Skeletal muscle cell (primary cell): ENCODE measurements at regions not wholly inside any gene's neighbourhood (a gene's known extent, or its start where the extent isn't known, plus 50 kb on each side); places are given as distances from the start of the nearest gene placed in this dataset.

Source experiments
- DNase-seq: peaks from one replicate; pipeline ENCODE4 v3.0.0-alpha.2; 2010; ENCODE audit warnings: low read depth
- H3K4me3 ChIP-seq: 2 replicates; pipeline ENCODE4 v1.5.1; 2011; ENCODE audit warnings: low read depth, mild to moderate bottlenecking, control low read depth, low read length, moderate library complexity

DNA sequence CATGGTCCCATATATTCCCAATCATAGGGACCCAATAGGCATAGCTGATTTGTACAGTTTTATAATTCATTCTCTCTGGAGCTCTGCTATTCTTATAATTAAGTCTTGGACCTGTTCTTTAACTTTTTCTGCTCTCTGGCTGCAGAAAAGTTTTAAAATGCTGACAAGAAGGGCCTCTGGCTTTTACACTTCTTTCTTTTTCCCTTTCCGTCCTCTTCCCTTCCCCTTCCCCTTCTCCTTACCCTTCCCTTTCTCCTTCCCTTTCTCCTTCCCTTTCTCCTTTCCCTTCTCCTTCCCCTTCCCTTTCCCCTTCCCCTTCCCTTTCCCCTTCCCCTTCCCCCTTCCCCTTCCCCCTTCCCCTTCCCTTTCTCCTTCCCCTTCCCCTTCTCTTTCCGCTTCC, 101.3 kb upstream of the TPK1 start:
- DNase-seq, result no peak
- H3K4me3 ChIP-seq, result no peak overlapping the region

DNA sequence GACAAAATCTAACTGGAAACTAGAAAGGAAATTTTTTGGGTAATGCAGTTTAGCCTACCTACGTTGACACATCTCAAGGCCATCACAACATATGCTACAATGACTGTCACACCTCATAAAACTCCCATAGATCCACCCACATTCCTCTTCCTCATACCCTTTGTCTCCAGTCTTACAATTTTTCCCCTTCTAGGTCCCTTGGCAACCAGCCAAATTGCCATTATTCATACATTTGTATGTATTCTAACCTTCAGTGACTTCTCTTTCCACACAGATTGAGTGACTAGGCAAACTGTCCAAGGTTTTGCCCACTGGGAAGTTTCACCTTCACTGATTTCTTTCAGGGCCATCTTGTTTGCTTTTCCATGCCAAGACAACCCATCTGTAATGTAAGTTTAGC, 100.5 kb upstream of the TPK1 start:
- H3K4me3 ChIP-seq, result no peak overlapping the region
- DNase-seq, result no peak

DNA sequence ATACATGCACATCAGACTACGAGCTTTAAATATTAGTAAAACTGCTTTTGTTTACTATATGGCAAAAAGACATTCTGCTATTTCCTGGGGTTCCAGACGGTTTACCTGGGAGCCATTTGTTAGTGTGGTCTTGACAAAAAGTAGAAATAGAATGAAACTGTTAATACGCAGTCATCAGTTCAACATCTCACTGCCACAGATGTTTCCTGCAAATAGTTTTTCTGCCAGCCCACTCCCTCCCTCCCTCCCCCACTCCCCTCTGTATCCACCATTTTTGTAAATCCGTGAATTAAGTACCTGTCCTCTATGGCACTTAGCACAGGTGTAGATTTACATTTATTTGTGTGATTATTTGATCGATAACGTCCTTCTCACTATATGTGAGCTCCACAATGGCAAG, 74.6 kb upstream of the TPK1 start:
- H3K4me3 ChIP-seq, result no peak overlapping the region
- DNase-seq, result no peak

DNA sequence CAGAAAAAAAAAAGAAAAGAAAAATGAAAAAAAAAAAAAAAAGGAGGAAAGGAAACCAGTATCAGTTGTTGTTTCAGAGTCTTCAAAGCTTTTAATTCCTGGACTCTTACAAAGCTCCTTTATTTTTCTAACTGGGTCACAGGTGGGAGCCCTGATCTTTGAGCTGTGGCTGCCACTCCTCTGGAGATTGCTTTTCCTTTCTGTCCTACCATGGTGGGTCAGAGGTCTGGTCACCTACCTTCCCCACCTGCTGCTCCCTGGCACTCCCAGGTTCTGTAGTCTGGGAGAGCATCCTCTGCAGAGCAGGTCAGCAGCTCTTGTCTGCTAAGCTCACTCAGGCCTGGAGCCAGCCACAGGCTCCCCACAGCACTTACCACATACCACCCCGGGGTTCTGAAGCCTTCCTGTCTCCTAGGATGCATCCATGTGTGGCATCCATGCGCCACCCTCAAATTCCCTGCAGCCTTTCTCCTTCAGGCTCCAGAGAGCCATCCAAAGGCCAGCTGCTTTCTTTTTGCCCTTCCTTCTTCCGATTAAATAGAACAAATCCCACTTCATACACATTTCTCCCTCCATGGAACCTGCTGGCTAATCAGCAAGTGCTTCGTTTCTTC, 73.2 kb upstream of the TPK1 start:
- DNase-seq, result no peak
- H3K4me3 ChIP-seq, result no peak overlapping the region

DNA sequence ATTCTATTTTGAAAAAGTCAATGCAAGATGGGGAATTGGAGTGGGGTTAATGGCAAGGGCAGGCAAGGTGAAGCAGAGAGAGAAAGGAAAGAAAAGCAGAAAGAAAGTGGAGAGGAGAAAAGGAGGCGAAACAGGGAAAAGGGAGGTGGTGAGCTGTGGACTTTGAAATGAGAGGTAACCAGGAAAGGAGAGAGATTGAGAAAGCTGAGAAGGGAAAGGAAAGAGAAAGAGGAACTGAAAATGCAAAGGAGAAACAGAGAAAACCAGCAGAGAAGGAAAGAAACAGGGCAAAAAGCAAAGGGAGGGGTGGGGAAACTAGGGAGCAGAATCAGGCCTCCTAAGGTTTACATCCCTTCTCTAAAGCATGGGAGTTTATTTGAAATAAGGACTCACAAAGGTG, 72.5 kb upstream of the TPK1 start:
- no peak for DNase-seq
- no peak overlapping the region for H3K4me3 ChIP-seq

DNA sequence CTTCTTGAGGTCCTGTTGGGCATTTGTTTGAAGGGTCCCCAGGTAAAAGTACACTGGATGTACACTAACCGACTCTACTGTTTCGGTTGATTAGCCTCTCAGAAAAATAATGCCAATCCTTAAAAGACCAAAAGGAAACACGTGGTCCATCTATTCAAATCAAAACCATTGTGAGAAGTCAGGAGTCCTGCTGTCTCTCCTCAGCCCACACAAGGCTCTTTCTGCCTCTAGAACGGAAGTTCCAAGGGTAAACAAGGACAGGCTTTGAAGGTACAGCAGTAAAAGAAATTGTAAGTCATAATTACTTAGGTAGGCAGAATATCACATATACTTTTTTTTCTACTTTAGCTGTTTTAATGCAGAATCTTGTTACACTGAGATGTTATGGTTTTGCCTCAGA, 71.7 kb upstream of the TPK1 start:
- no peak overlapping the region for H3K4me3 ChIP-seq
- no peak for DNase-seq

DNA sequence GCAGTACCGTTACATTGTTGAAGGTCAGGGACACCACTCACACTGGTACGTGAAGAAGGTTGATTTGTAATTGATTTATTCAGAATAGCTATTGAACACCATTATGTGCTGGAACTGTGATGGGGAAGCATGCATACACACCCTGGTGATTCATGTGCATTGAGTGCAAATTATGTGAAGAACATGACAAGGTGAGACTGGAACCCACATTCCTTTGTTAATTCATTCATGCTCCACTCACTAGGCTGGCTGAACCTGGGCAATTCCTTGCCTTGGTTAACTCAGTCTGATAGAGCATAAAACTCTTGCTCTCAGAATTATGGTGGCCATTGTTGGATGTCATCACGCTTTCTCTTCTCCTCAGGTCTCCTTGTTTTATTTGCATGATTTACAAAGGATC, 67.3 kb upstream of the TPK1 start:
- DNase-seq, result no peak
- H3K4me3 ChIP-seq, result no peak overlapping the region

DNA sequence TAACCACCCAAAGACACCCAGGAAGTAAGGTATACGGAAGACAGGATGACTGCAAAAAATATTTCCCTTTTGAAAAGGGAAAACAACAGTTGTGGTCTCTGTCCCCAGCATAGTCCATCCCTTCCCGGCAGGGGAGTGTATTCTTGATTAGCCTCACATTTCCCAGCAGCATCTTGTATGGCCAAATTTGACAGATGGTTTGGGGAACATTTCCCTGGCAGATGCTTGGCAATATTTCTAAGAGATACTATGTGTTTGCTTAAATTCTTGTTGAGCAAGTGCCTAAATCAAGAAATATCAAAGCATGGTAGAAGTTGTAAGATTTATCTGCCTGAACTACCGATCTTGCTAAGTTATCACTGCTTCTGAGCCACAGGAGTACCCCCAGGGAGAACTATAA, 56.9 kb upstream of the TPK1 start:
- H3K4me3 ChIP-seq, result no peak overlapping the region
- no peak for DNase-seq
